Ramos (cell line): ENCODE measurements at regions not wholly inside any gene's neighbourhood (a gene's known extent, or its start where the extent isn't known, plus 50 kb on each side); places are given as distances from the start of the nearest gene placed in this dataset.

Source experiments
- in situ Hi-C: fragments of 300-500 bp; cut with MboI; formaldehyde crosslinking; loops from one replicate; pipeline ENCODE4 v1.14.3; 2022; ENCODE audit warnings: low sequenced_read_pairs; ENCODE audit not compliant: unreplicated experiment

DNA sequence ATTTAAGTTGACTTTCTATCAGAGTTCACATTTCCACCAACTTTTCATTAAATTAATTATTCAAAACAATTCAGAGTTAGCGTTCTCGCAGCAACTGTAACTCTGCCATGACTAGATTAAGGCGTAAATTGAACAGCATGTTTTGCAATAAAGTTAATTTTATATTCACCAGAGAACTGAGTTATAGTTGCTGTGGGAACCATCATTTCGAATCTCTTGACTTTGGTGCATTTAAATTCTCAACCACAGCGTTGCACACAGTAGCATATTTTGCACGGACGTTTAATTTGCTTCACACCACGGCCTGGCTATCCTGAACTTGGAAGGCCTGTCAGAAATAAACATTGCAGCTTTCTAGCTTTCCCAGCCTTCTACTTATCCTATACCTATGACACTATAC lies 144.3 kb upstream of the WWC1 start:
- in situ Hi-C loops = no loop called here

DNA sequence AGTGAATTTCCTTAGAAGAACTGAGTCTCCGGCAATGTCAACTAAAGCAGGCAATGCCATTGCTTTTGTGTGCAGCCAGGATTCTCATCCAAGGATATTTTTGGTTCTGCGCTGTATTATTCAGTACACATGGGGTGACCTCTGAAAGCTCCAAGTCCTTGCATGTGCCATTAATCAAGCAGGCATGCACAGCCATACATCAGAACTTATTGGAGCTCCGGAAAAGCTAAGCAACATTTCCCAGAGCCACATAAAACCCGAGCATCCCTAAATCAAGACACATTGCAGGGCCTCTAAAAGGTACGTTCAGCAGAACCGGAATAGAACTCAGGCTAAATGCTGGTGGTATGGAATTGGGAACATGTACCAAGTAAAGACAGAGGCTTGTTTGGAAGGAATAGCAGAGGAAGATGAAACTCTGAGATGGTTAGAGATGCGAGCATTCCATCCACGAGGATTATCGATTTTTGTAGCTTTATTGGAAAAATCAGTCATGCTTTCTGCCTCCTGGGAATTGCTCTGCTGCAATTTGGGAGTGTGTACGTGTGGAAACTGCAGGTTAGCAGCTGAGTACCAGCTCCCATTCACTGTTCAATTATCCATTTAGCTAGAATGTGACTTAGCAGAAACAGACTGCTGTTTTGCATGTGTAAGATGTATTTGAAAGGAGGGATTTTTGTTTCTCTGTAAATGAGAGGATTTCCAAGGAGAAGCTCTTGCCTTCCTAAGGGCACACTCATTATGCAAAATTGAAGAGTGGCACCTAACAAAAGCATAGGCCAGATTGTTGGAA lies 143.7 kb upstream of the WWC1 start:
- in situ Hi-C loops = no loop called here

DNA sequence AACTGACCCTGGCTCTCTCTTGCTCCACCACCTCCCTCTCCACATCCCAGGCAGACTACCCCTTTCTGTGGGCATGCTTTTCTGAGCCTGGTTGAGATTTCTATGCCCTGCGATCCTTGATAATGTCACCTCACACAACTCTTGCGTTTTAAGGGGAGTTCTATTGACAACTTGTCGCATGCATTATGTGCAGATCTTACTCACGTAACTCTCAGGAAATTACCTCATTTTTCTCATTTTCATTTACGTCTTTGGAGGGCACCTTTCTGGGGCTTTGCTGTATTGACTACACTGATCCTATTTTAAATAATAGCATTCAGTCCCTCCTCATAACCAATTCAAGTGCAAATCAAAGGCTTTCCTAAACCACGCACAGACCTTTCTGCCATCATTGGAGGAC lies 140.4 kb upstream of the WWC1 start:
- in situ Hi-C loops = no loop called here

DNA sequence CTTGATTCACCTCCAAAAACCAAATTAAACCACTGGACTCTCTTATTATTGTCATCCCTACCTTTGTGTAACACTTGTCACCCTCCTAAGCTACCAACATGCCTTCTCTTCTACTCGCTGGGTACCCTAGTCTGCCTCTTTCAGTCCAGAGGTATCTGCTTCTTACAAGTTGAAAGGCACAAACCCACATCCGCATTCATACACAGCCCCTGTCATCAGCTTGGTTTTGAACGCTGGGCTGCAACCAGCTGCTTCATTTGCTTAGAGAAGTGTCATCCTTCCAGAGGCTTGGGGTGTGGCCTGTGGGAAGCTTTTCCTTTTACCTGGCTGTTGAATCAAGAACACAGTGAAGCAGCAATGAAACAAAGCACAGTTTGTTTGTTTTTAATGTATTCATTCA lies 138.8 kb upstream of the WWC1 start:
- in situ Hi-C loops = no loop called here

DNA sequence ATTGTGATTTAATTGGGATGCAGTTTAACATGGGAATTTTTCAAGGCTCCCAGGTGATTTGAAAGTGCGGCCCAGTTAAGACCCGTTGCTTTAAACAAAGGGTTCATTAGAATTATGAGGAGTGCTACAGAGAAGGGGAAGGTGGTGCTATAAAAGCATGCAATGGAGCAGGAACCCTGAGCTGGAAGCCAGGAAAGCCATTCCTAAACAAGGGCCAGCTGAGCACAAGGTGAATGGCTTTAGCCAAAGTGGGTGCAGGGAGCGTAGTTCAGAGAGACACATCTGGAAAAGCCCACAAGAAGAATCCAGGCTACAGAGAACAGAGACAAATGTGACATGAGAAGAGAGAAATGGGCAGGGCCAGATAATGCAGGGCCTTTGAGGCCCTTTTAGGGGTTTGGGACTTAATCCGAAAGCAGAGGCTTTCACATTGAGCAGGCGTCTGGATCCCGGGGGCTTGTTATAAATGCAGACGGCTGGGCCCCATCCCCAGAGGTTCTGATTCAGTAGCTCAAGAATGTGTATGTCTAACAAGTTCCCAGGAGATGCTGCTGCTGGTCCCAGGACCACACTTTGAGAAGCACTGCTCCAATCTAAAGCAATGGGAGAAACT lies 138.1 kb upstream of the WWC1 start:
- in situ Hi-C loops = no loop called here

DNA sequence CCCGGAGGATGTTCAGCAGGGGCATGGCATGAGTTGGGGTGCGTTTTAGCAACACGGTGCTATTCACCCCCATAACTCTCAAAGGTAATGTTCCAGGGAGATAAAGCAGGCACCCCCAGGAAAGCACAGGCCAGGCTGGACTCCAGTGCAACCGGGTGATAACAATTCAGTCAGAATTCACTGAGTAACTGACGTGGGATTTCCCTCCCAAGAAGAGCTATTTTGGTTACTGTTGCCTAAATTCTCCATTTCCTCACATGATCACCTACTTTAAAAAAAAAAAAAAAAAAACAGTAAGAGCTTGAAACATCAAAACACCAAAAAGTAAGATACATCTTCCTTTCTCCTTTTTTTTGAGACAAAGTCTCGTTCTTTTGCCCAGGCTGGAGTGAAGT lies 137.6 kb upstream of the WWC1 start:
- in situ Hi-C loops = no loop called here

DNA sequence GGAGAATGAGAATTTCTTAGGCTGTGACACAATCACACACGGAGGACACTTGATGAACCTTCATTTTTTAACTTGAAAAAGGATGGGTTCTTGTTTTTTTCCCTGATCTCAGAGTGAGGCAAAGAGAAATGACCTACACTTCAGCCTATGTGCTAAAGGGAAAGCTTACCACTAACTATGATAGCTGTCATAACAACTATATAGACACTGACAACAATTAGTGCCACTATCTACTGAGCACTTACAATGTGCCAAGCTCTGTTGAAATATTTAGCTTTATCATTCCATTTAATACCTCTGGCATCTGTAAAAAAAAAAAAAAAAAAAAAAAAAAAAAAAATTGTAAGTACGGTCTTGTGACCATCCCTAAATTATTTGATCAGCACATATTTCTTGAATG lies 135.9 kb upstream of the WWC1 start:
- in situ Hi-C loops = no loop called here

DNA sequence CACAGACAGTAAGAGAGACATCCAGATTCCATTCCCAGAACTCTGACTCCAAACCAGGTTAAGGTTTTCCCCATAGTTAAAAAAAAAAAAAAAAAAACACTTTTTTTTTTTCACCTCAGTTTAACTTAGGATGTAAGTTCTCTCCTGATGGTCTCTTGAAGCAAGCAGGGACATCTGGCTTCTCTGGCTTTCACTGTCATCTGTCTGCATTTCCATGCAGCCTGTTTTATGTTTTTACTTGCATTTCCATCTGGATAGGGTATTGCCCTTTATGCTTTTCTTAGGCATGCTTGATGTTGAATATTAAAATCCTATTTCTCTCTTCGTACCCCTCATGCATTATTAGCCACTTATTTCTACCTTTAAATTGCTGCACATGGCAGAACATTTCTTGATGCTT lies 135.3 kb upstream of the WWC1 start:
- in situ Hi-C loops = no loop called here

DNA sequence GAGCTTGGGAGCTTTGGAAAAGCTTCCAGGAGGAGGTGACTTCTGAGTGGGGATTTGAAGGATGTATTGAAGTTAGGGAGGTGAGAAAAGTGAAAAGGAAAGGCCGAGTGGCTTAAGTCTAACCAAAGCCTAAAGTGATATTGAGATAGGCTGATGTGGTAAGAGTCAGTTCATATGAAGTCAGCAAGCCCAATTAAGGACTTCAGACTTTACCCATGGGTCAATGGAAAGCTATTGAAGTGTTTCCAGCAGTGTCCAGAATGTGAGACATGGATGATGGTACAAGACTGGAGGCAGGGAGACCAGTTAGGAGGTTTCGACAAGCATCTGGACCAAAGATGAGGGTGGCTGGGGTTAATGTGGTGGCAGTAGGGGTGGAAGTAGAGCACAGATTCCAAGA lies 134.3 kb upstream of the WWC1 start:
- in situ Hi-C loops = no loop called here

DNA sequence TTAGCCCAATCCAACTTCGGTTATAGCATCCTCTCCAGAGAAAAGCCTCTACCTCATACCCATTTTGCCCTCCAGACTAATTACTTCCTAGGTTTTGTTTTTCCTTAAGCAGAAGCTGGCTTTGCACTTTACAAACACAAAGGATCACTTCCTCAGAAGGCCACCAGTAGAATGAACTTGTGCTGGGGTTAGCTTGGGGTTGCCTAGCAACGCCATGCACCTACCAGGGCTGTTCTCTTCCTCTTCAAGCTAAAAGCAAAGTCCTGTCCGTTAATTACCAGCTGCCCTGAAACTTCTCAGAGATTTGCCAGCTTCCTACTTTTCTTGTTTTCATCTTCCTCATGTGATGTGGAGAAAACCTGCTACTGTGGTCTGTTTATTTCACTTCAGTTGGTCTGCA lies 132.0 kb upstream of the WWC1 start:
- in situ Hi-C loops = no loop called here

DNA sequence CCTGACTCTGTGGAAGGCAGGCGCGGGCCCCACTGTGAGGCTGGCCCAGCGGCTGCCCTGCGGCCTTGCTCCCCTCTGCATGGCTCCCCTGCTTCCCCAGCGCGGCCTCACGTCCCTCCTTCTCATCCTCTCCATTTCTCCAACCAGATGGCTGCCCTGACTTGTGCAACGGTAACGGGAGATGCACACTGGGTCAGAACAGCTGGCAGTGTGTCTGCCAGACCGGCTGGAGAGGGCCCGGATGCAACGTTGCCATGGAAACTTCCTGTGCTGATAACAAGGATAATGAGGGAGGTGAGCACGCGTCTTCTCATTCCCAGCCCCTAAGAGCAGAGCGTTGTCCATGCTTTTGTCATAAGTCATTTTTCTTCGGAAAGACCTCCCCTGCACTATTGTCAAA lies 129.0 kb upstream of the WWC1 start:
- in situ Hi-C loops = no loop called here

DNA sequence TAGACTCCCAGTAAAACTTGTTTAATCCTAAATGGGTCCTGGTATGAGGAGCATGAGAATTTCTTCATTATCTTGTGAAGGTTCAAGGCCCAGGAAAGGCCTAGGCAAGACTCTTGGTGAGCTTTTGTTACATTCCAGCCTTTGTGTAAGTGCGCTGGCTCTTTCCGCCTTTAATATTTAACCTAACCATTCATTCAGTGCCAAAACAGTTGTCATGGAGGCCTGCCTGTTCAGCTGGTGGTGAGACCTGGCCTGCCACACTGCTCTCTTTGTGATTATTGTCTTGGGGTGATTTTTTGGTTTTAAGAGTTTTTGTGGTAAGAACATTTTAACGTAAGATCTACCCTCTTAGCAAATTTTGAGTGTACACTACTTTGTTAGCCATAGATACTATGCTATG lies 127.5 kb upstream of the WWC1 start:
- in situ Hi-C loops = no loop called here

DNA sequence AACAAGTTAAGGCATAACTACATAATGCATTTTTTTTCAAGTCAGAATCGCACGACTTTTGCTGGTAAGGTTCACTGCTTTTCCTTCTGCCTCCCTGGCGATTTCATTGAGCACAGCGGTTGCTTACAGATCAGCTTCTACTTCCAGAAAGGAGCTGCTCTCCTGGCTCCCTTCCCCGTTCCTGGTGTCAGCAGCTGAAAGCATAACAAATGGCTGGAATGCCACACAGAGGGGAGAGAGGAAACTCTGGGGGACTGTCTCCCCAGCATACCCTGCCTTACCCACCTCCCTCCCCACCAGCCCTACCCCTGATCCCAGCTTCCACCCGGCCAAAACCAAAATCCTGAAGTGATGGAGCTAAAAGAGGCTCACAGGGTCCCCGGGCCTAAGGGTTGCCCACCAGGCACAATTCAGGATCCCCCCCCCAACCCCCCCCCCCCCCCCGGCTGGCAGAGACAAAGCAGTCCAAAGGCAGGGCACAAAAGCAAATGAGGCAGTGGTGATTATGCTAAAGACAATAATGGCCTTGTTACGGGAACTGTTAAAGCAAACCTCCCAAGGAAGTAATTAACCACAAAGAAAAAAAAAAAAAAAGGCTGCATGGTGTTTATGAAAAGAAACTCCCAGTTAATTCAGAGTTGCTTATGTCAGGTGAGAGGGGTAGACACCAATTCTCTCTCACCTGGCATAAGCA lies 126.1 kb upstream of the WWC1 start:
- in situ Hi-C loops = no loop called here

DNA sequence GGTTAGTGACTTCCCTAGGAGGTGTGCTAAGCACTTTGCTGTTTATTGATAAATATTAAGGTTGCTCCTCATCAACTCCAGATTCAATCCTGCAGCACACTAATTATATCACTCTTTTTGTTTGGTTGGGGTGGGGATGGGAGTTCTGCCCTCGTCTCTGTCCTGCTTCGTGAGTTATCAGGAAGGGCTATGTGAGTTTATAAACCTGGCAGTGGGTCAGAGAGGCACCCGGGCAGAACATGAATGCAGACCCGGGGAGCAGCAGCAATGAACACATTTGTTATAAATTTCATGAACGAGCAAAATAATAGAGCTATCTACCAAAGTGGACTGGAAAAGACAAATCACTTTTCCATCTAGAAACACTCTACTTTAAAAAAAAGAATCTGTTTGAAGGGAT lies 125.5 kb upstream of the WWC1 start:
- in situ Hi-C loops = no loop called here

DNA sequence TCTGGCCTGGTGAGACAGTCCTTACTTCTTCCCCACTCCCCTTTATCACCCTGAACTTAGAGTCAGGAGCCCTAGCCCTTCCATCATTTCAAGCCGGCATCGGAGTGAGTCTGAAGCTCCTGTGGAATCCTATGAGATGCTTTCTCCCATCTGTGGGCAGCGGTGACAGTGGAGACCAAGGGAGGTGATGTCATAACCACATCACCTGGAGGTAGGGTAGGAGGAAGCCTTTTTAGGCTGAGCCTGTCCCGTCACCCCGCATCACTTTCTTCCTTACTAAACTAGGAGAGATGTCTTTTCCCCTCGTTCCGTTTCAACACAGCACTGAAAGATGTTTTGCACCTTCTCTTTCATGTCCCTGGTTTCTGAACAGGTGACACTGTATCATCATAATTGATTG lies 124.1 kb upstream of the WWC1 start:
- in situ Hi-C loops = no loop called here

DNA sequence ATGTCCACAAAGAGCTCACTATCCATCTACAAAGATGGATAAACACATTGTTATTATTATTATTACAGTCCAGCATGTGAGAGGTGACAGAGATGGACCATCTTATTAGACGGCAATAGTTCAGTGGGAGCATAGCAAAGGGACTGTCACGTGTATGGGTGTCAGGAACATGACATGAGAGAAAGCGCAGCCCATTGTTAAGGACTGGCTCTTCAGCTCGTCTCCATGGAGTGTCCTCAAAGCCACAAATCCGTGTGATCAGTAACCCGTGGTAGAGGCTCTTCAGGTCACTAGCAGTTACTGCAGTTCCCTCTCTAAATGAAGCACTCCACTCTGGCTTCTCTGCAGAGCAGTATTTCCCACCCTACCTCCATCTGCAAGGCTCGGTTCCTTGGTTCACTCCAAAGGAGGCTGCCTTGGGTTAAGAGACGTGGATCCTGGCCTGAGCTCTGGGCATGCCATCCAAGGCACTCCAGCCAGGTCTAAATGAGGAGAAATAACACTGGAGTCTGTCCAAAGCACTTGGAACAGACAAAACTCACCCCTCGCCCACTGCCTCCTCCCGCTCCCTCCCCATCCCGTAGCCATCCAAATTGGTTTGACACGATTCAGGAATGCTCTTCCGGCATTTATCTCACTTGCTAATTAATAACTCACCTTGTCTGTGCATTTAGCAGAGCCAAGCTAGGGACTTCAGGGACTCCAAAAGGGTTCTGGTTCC lies 122.3 kb upstream of the WWC1 start:
- in situ Hi-C loops = no loop called here

DNA sequence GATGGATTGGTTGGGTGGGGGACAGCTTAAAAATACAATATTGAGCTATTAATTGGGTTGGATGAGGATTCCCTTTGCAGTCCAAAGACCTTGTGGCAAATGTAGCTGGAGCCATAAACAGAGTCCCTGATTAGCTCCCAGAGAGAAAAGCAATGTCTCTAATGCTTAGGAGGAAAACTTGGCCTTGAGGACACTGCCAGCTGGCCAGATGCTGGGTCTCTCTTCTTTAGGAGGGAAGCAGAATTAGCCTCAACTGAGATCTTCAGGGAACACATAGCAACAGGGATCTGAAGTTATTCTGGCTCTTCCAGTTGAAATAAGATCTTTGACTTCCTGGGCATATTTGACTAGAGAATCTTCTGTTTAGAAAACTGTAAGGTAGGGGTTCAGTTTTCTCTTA lies 121.7 kb upstream of the WWC1 start:
- in situ Hi-C loops = no loop called here

DNA sequence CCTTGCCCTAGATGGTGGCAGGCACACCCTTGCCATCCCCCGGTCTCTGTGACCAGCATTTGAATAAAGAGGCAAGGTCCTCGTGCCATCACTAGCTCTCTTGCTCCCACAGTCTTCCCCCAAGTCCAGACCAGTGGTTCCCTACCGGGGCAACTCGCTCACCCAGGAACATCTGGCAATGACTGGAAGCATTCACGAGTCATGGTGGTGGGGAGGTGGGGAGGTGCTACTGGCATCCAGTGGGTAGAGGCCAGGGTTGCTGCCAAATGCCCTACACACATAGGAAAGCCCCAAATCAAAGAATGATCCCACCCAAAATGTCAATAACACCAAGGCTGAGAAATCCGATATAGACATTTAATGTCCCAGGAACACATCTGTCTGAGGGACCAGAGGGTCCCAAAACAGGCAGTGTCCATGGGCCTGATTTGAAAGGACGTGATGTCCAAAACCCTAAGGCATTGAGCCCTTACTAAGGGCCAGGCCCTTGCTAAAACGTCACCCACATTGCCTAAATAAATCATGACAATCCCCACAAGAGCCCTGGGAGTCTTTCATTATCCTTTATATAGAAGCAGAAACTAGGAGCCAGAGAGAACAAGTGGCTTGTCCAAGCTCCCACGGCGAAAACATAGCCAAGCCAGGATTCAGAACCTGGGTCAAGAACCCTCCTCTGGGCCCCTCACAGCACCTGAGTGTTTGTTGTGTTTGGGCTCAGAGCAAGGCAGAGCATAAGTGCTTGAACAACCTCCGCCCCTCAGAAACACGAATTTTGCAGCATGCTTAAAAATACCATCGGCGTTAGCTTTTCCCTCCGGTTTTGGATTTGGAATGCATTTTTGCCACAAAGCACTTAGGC lies 119.3 kb upstream of the WWC1 start:
- in situ Hi-C loops = no loop called here

DNA sequence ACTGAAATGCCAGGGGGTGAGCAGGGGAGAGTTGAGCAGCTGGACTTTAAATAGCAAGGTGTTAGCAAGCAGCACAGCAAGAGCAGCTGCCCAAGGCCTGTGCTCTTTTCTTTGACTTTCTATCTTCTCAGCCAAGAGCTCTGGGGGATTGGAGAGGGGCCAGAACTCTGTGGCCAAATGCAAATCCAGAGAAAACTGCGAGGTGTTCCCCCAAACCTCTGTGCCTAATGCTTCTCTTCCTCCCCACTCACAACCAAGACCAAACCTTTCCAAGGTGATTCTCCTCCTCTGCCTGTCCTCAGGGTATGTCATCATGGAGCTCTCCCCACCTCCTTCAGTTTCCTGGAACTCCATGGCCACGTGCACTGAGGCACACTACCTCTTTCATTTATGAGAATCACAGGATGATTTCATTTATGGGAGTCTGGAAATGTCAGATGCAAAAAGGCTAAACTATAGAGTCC lies 118.7 kb upstream of the WWC1 start:
- in situ Hi-C loops = no loop called here

DNA sequence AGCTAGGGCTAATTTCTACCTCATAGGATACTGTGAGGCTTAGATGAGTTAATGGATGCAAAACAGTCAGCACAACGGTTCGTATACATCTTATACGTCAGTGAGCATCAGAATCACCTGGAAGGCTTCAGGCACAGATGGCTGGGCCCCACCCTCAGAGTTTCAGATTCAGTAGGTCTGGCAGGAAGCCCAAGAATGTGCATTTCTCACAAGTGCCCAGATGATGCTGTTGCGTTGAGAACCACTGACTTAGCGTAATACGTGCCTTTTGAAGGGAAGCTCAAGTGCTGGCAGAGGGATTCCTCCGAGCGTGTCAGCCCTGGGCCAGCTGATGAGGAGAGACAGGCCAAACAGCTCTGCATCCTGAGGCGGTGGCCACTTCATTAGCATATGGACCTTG lies 117.1 kb upstream of the WWC1 start:
- in situ Hi-C loops = no loop called here
